H1 (cell line): ENCODE measurements at regions not wholly inside any gene's neighbourhood (a gene's known extent, or its start where the extent isn't known, plus 50 kb on each side); places are given as distances from the start of the nearest gene placed in this dataset.

Experiments used
- CTCF ChIA-PET: fragments of 300-600 bp; sonication (Branson Sonifier 250); formaldehyde crosslinking; loops from one replicate; lab custom pipeline; 2021; ENCODE audit not compliant: partially characterized antibody; lab: Charles Lee
- POLR2A ChIA-PET: fragments of 300-600 bp; sonication (Branson Sonifier 250); formaldehyde crosslinking; loops from one replicate; lab custom pipeline; 2021; ENCODE audit warnings: inconsistent platforms; ENCODE audit not compliant: partially characterized antibody; lab: Charles Lee
- DNase-seq, 2 experiments: peaks; one replicate each; pipeline versions ENCODE4 v3.0.0 to v3.0.0-alpha.2; 2010 to 2022; ENCODE audit warnings: low spot score in 2 of 2, low read depth in 1 of 2, mixed read lengths in 1 of 2
- FAIRE-seq: peaks from 2 replicates; lab custom pipeline; 2011; peaks lifted over from hg19 to GRCh38; lab: Jason Lieb, UNC
- H2AFZ ChIP-seq: 2 replicates; pipeline ENCODE4 v1.8.1; 2012; ENCODE audit warnings: low read length, inconsistent platforms
- H2AK5ac ChIP-seq: 2 replicates; pipeline ENCODE4 v1.6.1; 2013; ENCODE audit warnings: low read depth, low read length
- H2BK120ac ChIP-seq: replicated peaks from 2 replicates; pipeline ENCODE3; 2013; ENCODE audit warnings: low read depth, low read length, inconsistent platforms
- H2BK12ac ChIP-seq: 2 replicates; pipeline ENCODE4 v1.6.1; 2013; ENCODE audit warnings: low read depth, low read length
- H2BK15ac ChIP-seq: 2 replicates; pipeline ENCODE4 v1.6.1; 2013; ENCODE audit warnings: low read length
- H2BK20ac ChIP-seq: 2 replicates; pipeline ENCODE4 v1.6.1; 2013; ENCODE audit warnings: low read length
- H2BK5ac ChIP-seq: 2 replicates; pipeline ENCODE4 v1.6.1; 2013; ENCODE audit warnings: low read depth, low read length
- H3K14ac ChIP-seq: 2 replicates; pipeline ENCODE4 v1.6.1; 2013; ENCODE audit warnings: inconsistent platforms; ENCODE audit not compliant: insufficient read length
- H3K18ac ChIP-seq: 2 replicates; pipeline ENCODE4 v1.6.1; 2013; ENCODE audit warnings: low read length; ENCODE audit errors: extremely low read depth
- H3K23ac ChIP-seq: 2 replicates; pipeline ENCODE4 v1.6.1; 2013; ENCODE audit warnings: inconsistent platforms; ENCODE audit not compliant: insufficient read length
- H3K23me2 ChIP-seq: 2 replicates; pipeline ENCODE4 v1.6.1; 2013; ENCODE audit warnings: low read depth, low read length
- H3K27ac ChIP-seq: 2 replicates; pipeline ENCODE4 v1.6.1; 2011; ENCODE audit warnings: low read depth, low read length, inconsistent platforms
- H3K27me3 ChIP-seq, 4 experiments: replicated peaks in 1 of 4; 1 replicate in 1 of 4; 2 replicates in 3 of 4; pipeline versions ENCODE4 v1.6.1 to v1.8.1; 2011 to 2013; ENCODE audit warnings: low read length in 3 of 4, mild to moderate bottlenecking in 3 of 4, inconsistent platforms in 2 of 4, mixed read lengths in 2 of 4, moderate library complexity in 1 of 4; ENCODE audit not compliant: control insufficient read depth in 3 of 4, insufficient read depth in 3 of 4; ENCODE audit errors: extremely low read depth in 1 of 4
- H3K36me3 ChIP-seq, 4 experiments: 2 replicates each; pipeline versions ENCODE4 v1.6.1 to v1.8.1; 2011 to 2013; ENCODE audit warnings: mild to moderate bottlenecking in 4 of 4, low read length in 3 of 4, moderate library complexity in 2 of 4, control low read depth in 1 of 4, inconsistent platforms in 1 of 4; ENCODE audit not compliant: insufficient read depth in 4 of 4, control insufficient read depth in 2 of 4
- H3K4ac ChIP-seq: replicated peaks from 2 replicates; pipeline ENCODE3; 2013; ENCODE audit warnings: low read length, low read depth, mixed read lengths, inconsistent platforms; ENCODE audit not compliant: insufficient read length
- H3K4me1 ChIP-seq, 4 experiments: replicated peaks in 1 of 4; 1 replicate in 1 of 4; 2 replicates in 3 of 4; pipeline versions ENCODE4 v1.6.1 to v1.8.1; 2011 to 2013; ENCODE audit warnings: low read length in 3 of 4, inconsistent platforms in 2 of 4, mixed read lengths in 1 of 4; ENCODE audit not compliant: insufficient read depth in 4 of 4, control insufficient read depth in 3 of 4
- H3K4me2 ChIP-seq, 2 experiments: 2 replicates each; pipeline versions ENCODE4 v1.6.1 to v1.8.1; 2011 to 2013; ENCODE audit warnings: low read depth in 2 of 2, low read length in 2 of 2, control low read depth in 1 of 2, inconsistent platforms in 1 of 2, mild to moderate bottlenecking in 1 of 2; ENCODE audit not compliant: insufficient read depth in 1 of 2
- H3K4me3 ChIP-seq, 4 experiments: fragments of 200-600, 300-600 bp in 1 of 4; sonication (generic), shearing (Covaris generic), sonication (Bioruptor Twin) in 1 of 4; 2 replicates each; pipeline versions ENCODE4 v1.5.1 to v1.8.1; 2011 to 2016; ENCODE audit warnings: low read length in 4 of 4, low read depth in 3 of 4, control low read depth in 2 of 4, inconsistent platforms in 2 of 4, mild to moderate bottlenecking in 2 of 4, mixed read lengths in 1 of 4, moderate library complexity in 1 of 4; ENCODE audit not compliant: insufficient read depth in 2 of 4; ENCODE audit errors: extremely low read depth in 1 of 4
- H3K56ac ChIP-seq: replicated peaks from 2 replicates; pipeline ENCODE3; 2013; ENCODE audit warnings: low read depth, mild to moderate bottlenecking, mixed read lengths, low read length, inconsistent platforms; ENCODE audit not compliant: insufficient read length
- H3K79me1 ChIP-seq: 2 replicates; pipeline ENCODE4 v1.6.1; 2013; ENCODE audit warnings: low read depth, low read length, control low read depth
- H3K79me2 ChIP-seq, 2 experiments: 2 replicates each; pipeline versions ENCODE4 v1.6.1 to v1.8.1; 2012 to 2013; ENCODE audit warnings: low read length in 2 of 2, mild to moderate bottlenecking in 2 of 2, inconsistent platforms in 1 of 2; ENCODE audit not compliant: insufficient read depth in 2 of 2, control insufficient read depth in 1 of 2
- H3K9ac ChIP-seq, 4 experiments: replicated peaks in 1 of 4; 1 replicate in 1 of 4; 2 replicates in 3 of 4; pipeline versions ENCODE4 v1.6.1 to v1.8.1; 2011 to 2013; ENCODE audit warnings: low read depth in 3 of 4, low read length in 3 of 4, control low read depth in 2 of 4, mild to moderate bottlenecking in 2 of 4, moderate library complexity in 2 of 4, inconsistent platforms in 1 of 4; ENCODE audit errors: extremely low read depth in 1 of 4
- H3K9me3 ChIP-seq, 2 experiments: 2 replicates each; pipeline versions ENCODE4 v1.6.1 to v1.8.1; 2012 to 2013; ENCODE audit warnings: mild to moderate bottlenecking in 2 of 2, moderate library complexity in 2 of 2, control low read depth in 1 of 2, inconsistent platforms in 1 of 2, low read depth in 1 of 2, low read length in 1 of 2, mixed read lengths in 1 of 2; ENCODE audit not compliant: insufficient read depth in 2 of 2
- H4K20me1 ChIP-seq, 2 experiments: replicated peaks in 1 of 2; 2 replicates each; pipeline versions ENCODE3 to v1.8.1; 2011 to 2013; ENCODE audit warnings: inconsistent platforms in 2 of 2, low read length in 2 of 2, mild to moderate bottlenecking in 1 of 2; ENCODE audit not compliant: insufficient read depth in 2 of 2, control insufficient read depth in 1 of 2
- H4K5ac ChIP-seq: 2 replicates; pipeline ENCODE4 v1.6.1; 2013; ENCODE audit warnings: low read length, low read depth, mixed read lengths, inconsistent platforms; ENCODE audit not compliant: insufficient read length
- H4K8ac ChIP-seq: 2 replicates; pipeline ENCODE4 v1.8.0; 2013; ENCODE audit warnings: mild to moderate bottlenecking, moderate library complexity, low read length, inconsistent platforms; ENCODE audit not compliant: insufficient read depth; ENCODE audit errors: extremely low read depth
- H4K91ac ChIP-seq: replicated peaks from 2 replicates; pipeline ENCODE3; 2013; ENCODE audit warnings: low read length, mixed read lengths, inconsistent platforms; ENCODE audit not compliant: insufficient read length
- CBX8 ChIP-seq: fragments of 300-800, 300-1000 bp; sonication (generic); IDR thresholded peaks from 2 replicates; pipeline ENCODE4 v1.7.1; 2016; ENCODE audit warnings: low read depth, low read length, borderline replicate concordance
- EZH2 ChIP-seq: fragments of 200-600 bp; sonication (generic); IDR thresholded peaks from 2 replicates; pipeline ENCODE4 v1.7.1; 2012; ENCODE audit warnings: low read depth, mild to moderate bottlenecking, moderate library complexity, low read length, inconsistent platforms; ENCODE audit not compliant: severe bottlenecking
- FOSL1 ChIP-seq: IDR thresholded peaks from 2 replicates; pipeline ENCODE4 v1.6.1; 2011; ENCODE audit warnings: mild to moderate bottlenecking, low read depth, low read length, moderate library complexity; ENCODE audit not compliant: insufficient read depth
- NRF1 ChIP-seq: IDR thresholded peaks from 2 replicates; pipeline ENCODE4 v1.6.1; 2011; ENCODE audit warnings: mild to moderate bottlenecking, low read depth, low read length, improper control_type of control experiment
- RAD21 ChIP-seq, 2 experiments: IDR thresholded peaks in 1 of 2; conservative IDR thresholded peaks in 1 of 2; 2 replicates each; pipeline ENCODE4 v1.6.1; 2011; ENCODE audit warnings: low read depth in 2 of 2, low read length in 2 of 2, improper control_type of control experiment in 1 of 2, inconsistent platforms in 1 of 2, mild to moderate bottlenecking in 1 of 2, moderate library complexity in 1 of 2
- SIRT6 ChIP-seq: IDR thresholded peaks from one replicate; pipeline ENCODE4 v1.7.1; 2012; ENCODE audit warnings: low read length, inconsistent platforms
- TAF1 ChIP-seq: IDR thresholded peaks from 2 replicates; pipeline ENCODE4 v1.6.1; 2011; ENCODE audit warnings: mild to moderate bottlenecking, low read depth, low read length
- TEAD4 ChIP-seq: IDR thresholded peaks from 2 replicates; pipeline ENCODE4 v1.6.1; 2012; ENCODE audit warnings: low read depth, low read length, inconsistent platforms, mixed read lengths
- WGBS, 2 experiments: shearing (Covaris generic) in 1 of 2; methylation state at CpG; one replicate each; pipeline versions ENCODE4 v1.1.6 to v1.1.7; 2013 to 2015; ENCODE audit warnings: low lambda C conversion rate in 2 of 2, mixed read lengths in 2 of 2, inconsistent platforms in 1 of 2, low coverage in 1 of 2, missing lambda C conversion rate in 1 of 2; ENCODE audit not compliant: insufficient replicate concordance in 2 of 2, insufficient coverage in 1 of 2, insufficient read length in 1 of 2; ENCODE audit errors: extremely low coverage in 1 of 2, missing lambda C conversion rate in 1 of 2; 5-methylcytosine and 5-hydroxymethylcytosine counted together

- no peak overlapping the region for H3K27ac ChIP-seq
- H3K4me2 ChIP-seq, result no peak overlapping the region
- H2BK120ac ChIP-seq, result no peak overlapping the region
- H3K79me2 ChIP-seq, result no peaks in the 10 kb centered on the region
- H2AK5ac ChIP-seq, result no peak overlapping the region
- no peak overlapping the region for H2AFZ ChIP-seq
- H3K27me3 ChIP-seq, result no peaks in the 10 kb centered on the region
- 62% methylated on average over 3 of the region's 3 CpGs; no CpG with 5 or more reads in 1 of the 2 experiments for WGBS, 2 experiments
- H3K18ac ChIP-seq, result no peak overlapping the region
- no peak overlapping the region for H2BK15ac ChIP-seq
- H4K5ac ChIP-seq, result no peak overlapping the region
- DNase-seq (no peak), FAIRE-seq (no peak)
- no peaks in the 10 kb centered on the region for H3K9me3 ChIP-seq
- H4K91ac ChIP-seq, result no peak overlapping the region
- H2BK12ac ChIP-seq, result no peak overlapping the region
- H3K79me1 ChIP-seq, result no peaks in the 10 kb centered on the region
- no peak overlapping the region for H3K9ac ChIP-seq
- no peak overlapping the region for H2BK5ac ChIP-seq
- H3K4me3 ChIP-seq, result no peak overlapping the region
- no peak overlapping the region for H3K23ac ChIP-seq
- H3K56ac ChIP-seq, result no peak overlapping the region
- no peak overlapping the region for H3K14ac ChIP-seq
- ChIA-PET POLR2A (no interaction called here), CTCF (no interaction called here)
- no peak for TF ChIP-seq NRF1
- TF ChIP-seq TAF1, result no peak
- TF ChIP-seq RAD21 (IDR thresholded peaks at IDR 0.05 in 1 of 2, conservative IDR thresholded peaks at IDR 0.05 in 1 of 2; ENCODE audit: low read depth in 2 of 2, low read length in 2 of 2), result no peak
- TF ChIP-seq CBX8, result no peak
- no peak for TF ChIP-seq TEAD4
- no peak for TF ChIP-seq FOSL1
- TF ChIP-seq EZH2, result no peak
- TF ChIP-seq SIRT6, result no peak
- H2BK20ac ChIP-seq, result no peak overlapping the region
- H4K8ac ChIP-seq, result no peak overlapping the region
- H3K4me1 ChIP-seq, result 0 out of 7 replicates have a peak, but pooled peaks cover 0 to 1% (median 0%) of the 10 kb centered on the region in 4 experiments
- H3K4ac ChIP-seq, result no peak overlapping the region
- no peaks in the 10 kb centered on the region for H4K20me1 ChIP-seq
- H3K23me2 ChIP-seq, result no peaks in the 10 kb centered on the region
- no peaks in the 10 kb centered on the region for H3K36me3 ChIP-seq
Measured at GRCh38 chr3:69647511-69648110, 91.7 kb upstream of the MITF start.
